ENCODE measurements at regions not wholly inside any gene's neighbourhood (a gene's known extent, or its start where the extent isn't known, plus 50 kb on each side); places are given as distances from the start of the nearest gene placed in this dataset.
"Not testable (repeated sequence)": the region's sequence is repeated elsewhere in the genome, so short reads cannot be mapped to it uniquely, and the experiment has no call there.

- Mint-ChIP-seq H3K9me3 (peaks cover 16% of the 10 kb centered on the region), H3K4me3 (peak overlapping the region; percentile 11), H3K27me3 (no peaks in the 10 kb centered on the region), H3K36me3 (ENCODE audit: low read depth) (no peaks in the 10 kb centered on the region), H3K27ac (no peak overlapping the region), H3K4me1 (ENCODE audit: low read depth) (peaks cover 13% of the 10 kb centered on the region)
- intact Hi-C loops (cut with micrococcal nuclease): no loop called here
Measured at GRCh38 chr18:37853706-37854105, 288.1 kb upstream of the CELF4 start.

- H3K27ac Mint-ChIP-seq: no peak overlapping the region
- H3K9me3 Mint-ChIP-seq: peaks cover 4% of the 10 kb centered on the region
- H3K36me3 Mint-ChIP-seq (ENCODE audit: low read depth): no peaks in the 10 kb centered on the region
- H3K4me1 Mint-ChIP-seq (ENCODE audit: low read depth): peaks cover 13% of the 10 kb centered on the region
- intact Hi-C loops (cut with micrococcal nuclease): no loop called here
- no peak overlapping the region for H3K4me3 Mint-ChIP-seq
- H3K27me3 Mint-ChIP-seq: no peaks in the 10 kb centered on the region
Measured at GRCh38 chr18:37852464-37852863, 286.9 kb upstream of the CELF4 start.

- Mint-ChIP-seq H3K27me3 (no peaks in the 10 kb centered on the region), H3K4me3 (no peak overlapping the region), H3K4me1 (ENCODE audit: low read depth) (no peaks in the 10 kb centered on the region), H3K27ac (no peak overlapping the region), H3K36me3 (ENCODE audit: low read depth) (no peaks in the 10 kb centered on the region), H3K9me3 (no peaks in the 10 kb centered on the region)
- intact Hi-C loops (cut with micrococcal nuclease): no loop called here
Measured at GRCh38 chr18:37847544-37847943, 281.9 kb upstream of the CELF4 start.

- intact Hi-C loops (cut with micrococcal nuclease): no loop called here
- Mint-ChIP-seq H3K27ac (no peak overlapping the region), H3K4me3 (no peak overlapping the region), H3K27me3 (no peaks in the 10 kb centered on the region), H3K36me3 (ENCODE audit: low read depth) (no peaks in the 10 kb centered on the region), H3K4me1 (ENCODE audit: low read depth) (no peaks in the 10 kb centered on the region), H3K9me3 (no peaks in the 10 kb centered on the region)
Measured at GRCh38 chr18:37846996-37847395, 281.4 kb upstream of the CELF4 start.

- Mint-ChIP-seq H3K27me3 (no peaks in the 10 kb centered on the region), H3K36me3 (ENCODE audit: low read depth) (no peaks in the 10 kb centered on the region), H3K4me1 (ENCODE audit: low read depth) (no peaks in the 10 kb centered on the region), H3K4me3 (no peak overlapping the region), H3K27ac (no peak overlapping the region), H3K9me3 (peaks cover 2% of the 10 kb centered on the region)
- intact Hi-C loops (cut with micrococcal nuclease): no loop called here
Measured at GRCh38 chr18:37845498-37845897, 279.9 kb upstream of the CELF4 start.

- Mint-ChIP-seq H3K4me1 (ENCODE audit: low read depth) (no peaks in the 10 kb centered on the region), H3K36me3 (ENCODE audit: low read depth) (no peaks in the 10 kb centered on the region), H3K9me3 (peaks cover 9% of the 10 kb centered on the region), H3K4me3 (no peak overlapping the region), H3K27me3 (no peaks in the 10 kb centered on the region), H3K27ac (no peak overlapping the region)
- intact Hi-C loops (cut with micrococcal nuclease): no loop called here
Measured at GRCh38 chr18:37844209-37844970, 278.8 kb upstream of the CELF4 start.

GRCh38 chr18:37838083-37838482 is 272.5 kb upstream of the CELF4 start:
- H3K36me3 Mint-ChIP-seq (ENCODE audit: low read depth): no peaks in the 10 kb centered on the region
- no peaks in the 10 kb centered on the region for H3K27me3 Mint-ChIP-seq
- intact Hi-C loops (cut with micrococcal nuclease): no loop called here
- H3K4me1 Mint-ChIP-seq (ENCODE audit: low read depth): no peaks in the 10 kb centered on the region
- H3K27ac Mint-ChIP-seq: no peak overlapping the region
- H3K4me3 Mint-ChIP-seq: no peak overlapping the region
- peaks cover 35% of the 10 kb centered on the region for H3K9me3 Mint-ChIP-seq

- Mint-ChIP-seq H3K36me3 (ENCODE audit: low read depth) (no peaks in the 10 kb centered on the region), H3K4me3 (no peak overlapping the region), H3K27ac (no peak overlapping the region), H3K27me3 (no peaks in the 10 kb centered on the region), H3K9me3 (peaks cover 53% of the 10 kb centered on the region), H3K4me1 (ENCODE audit: low read depth) (no peaks in the 10 kb centered on the region)
- intact Hi-C loops (cut with micrococcal nuclease): no loop called here
Measured at GRCh38 chr18:37836071-37836970, 270.7 kb upstream of the CELF4 start.

GRCh38 chr18:37832010-37832695 is 266.6 kb upstream of the CELF4 start:
- not testable (repeated sequence) for H3K4me3 Mint-ChIP-seq

GRCh38 chr18:37812961-37813360 is 247.4 kb upstream of the CELF4 start:
- Mint-ChIP-seq H3K27me3 (no peaks in the 10 kb centered on the region), H3K36me3 (ENCODE audit: low read depth) (no peaks in the 10 kb centered on the region), H3K4me3 (no peak overlapping the region), H3K4me1 (ENCODE audit: low read depth) (no peaks in the 10 kb centered on the region), H3K27ac (no peak overlapping the region), H3K9me3 (peaks cover 44% of the 10 kb centered on the region)
- intact Hi-C loops (cut with micrococcal nuclease): no loop called here

More at GRCh38 chr18:37832010-37832695, 266.6 kb upstream of the CELF4 start:
- H3K27ac Mint-ChIP-seq; intact Hi-C loops (cut with micrococcal nuclease); H3K36me3 Mint-ChIP-seq (ENCODE audit: low read depth); H3K4me1 Mint-ChIP-seq (ENCODE audit: low read depth); H3K27me3 Mint-ChIP-seq: not testable (repeated sequence)
- H3K9me3 Mint-ChIP-seq: peaks cover 59% of the 10 kb centered on the region

- no peak overlapping the region for H3K4me3 Mint-ChIP-seq
- no peak overlapping the region for H3K27ac Mint-ChIP-seq
- H3K36me3 Mint-ChIP-seq (ENCODE audit: low read depth): no peaks in the 10 kb centered on the region
- H3K4me1 Mint-ChIP-seq (ENCODE audit: low read depth): no peaks in the 10 kb centered on the region
- H3K9me3 Mint-ChIP-seq: peaks cover 57% of the 10 kb centered on the region
- no peaks in the 10 kb centered on the region for H3K27me3 Mint-ChIP-seq
- intact Hi-C loops (cut with micrococcal nuclease): no loop called here
Measured at GRCh38 chr18:37805773-37806404, 240.3 kb upstream of the CELF4 start.

- Mint-ChIP-seq H3K9me3 (peaks cover 8% of the 10 kb centered on the region), H3K27ac (no peak overlapping the region), H3K4me3 (no peak overlapping the region), H3K27me3 (no peaks in the 10 kb centered on the region), H3K4me1 (ENCODE audit: low read depth) (no peaks in the 10 kb centered on the region), H3K36me3 (ENCODE audit: low read depth) (no peaks in the 10 kb centered on the region)
- intact Hi-C loops (cut with micrococcal nuclease): no loop called here
Measured at GRCh38 chr18:37796823-37797349, 231.3 kb upstream of the CELF4 start.

- H3K27me3 Mint-ChIP-seq: no peaks in the 10 kb centered on the region
- no peak overlapping the region for H3K27ac Mint-ChIP-seq
- intact Hi-C loops (cut with micrococcal nuclease): no loop called here
- no peaks in the 10 kb centered on the region for H3K36me3 Mint-ChIP-seq (ENCODE audit: low read depth)
- H3K4me1 Mint-ChIP-seq (ENCODE audit: low read depth): no peaks in the 10 kb centered on the region
- no peaks in the 10 kb centered on the region for H3K9me3 Mint-ChIP-seq
- H3K4me3 Mint-ChIP-seq: no peak overlapping the region
Measured at GRCh38 chr18:37787452-37787851, 221.9 kb upstream of the CELF4 start.

Data from dendritic cell treated with granulocyte-macrophage colony-stimulating factor and Interleukin-4, amounts not matched to agents 40 ng/mL and 50 ng/mL, for 4 days (primary cell).